Renal cortex interstitium (tissue), 11 donors: ENCODE measurements at regions not wholly inside any gene's neighbourhood (a gene's known extent, or its start where the extent isn't known, plus 50 kb on each side); places are given as distances from the start of the nearest gene placed in this dataset.
A peak's percentile ranks its signal among the peaks of the same experiment; 100 is the strongest.
"Not testable (repeated sequence)": the region's sequence is repeated elsewhere in the genome, so short reads cannot be mapped to it uniquely, and the experiment has no call there.

Experiments used
- DNase-seq, 11 donors: peaks; one replicate each; pipeline ENCODE4 v3.0.0-alpha.2; 2013; ENCODE audit warnings: low read depth in 9 of 11, low spot score in 4 of 11; ENCODE audit errors: extremely low read depth in 1 of 11

- DNase-seq: peak in 2 of 11 donors; percentile 18 to 45
These were observed 465.2 kb downstream of the USP25 start for GRCh38 chr21:16194788-16195537.

- peak in 1 of 11 donors; percentile 5 for DNase-seq
These were observed 465.7 kb downstream of the USP25 start for GRCh38 chr21:16195538-16195910.

- no peak for DNase-seq
These were observed 466.2 kb downstream of the USP25 start for GRCh38 chr21:16196001-16196400.

GRCh38 chr21:16198546-16198945 lies 468.8 kb downstream of the USP25 start:
- no peak for DNase-seq

GRCh38 chr21:16199539-16199938 lies 469.8 kb downstream of the USP25 start:
- no peak for DNase-seq

GRCh38 chr21:16201718-16202117 lies 471.9 kb downstream of the USP25 start:
- DNase-seq: no peak

GRCh38 chr21:16205527-16205926 lies 475.7 kb downstream of the USP25 start:
- DNase-seq: no peak

- no peak for DNase-seq
These were observed 481.8 kb downstream of the USP25 start for GRCh38 chr21:16211339-16212303.

- DNase-seq: no peak
These were observed 483.7 kb downstream of the USP25 start for GRCh38 chr21:16213518-16213917.

GRCh38 chr21:16215193-16215592 lies 485.4 kb downstream of the USP25 start:
- no peak for DNase-seq

- no peak for DNase-seq
These were observed 485.9 kb downstream of the USP25 start for GRCh38 chr21:16215663-16216183.

- peak in 3 of 11 donors; percentile 7 to 37 (median 21) for DNase-seq
These were observed 486.6 kb downstream of the USP25 start for GRCh38 chr21:16216288-16216962.

- DNase-seq: peak in 1 of 11 donors; percentile 8
These were observed 489.0 kb downstream of the USP25 start for GRCh38 chr21:16218682-16219343.

- DNase-seq: not testable (repeated sequence)
These were observed 495.0 kb downstream of the USP25 start for GRCh38 chr21:16224756-16225155.

- DNase-seq: no peak
These were observed 510.0 kb downstream of the USP25 start for GRCh38 chr21:16239659-16240265.

GRCh38 chr21:16241016-16241415 lies 511.2 kb downstream of the USP25 start:
- no peak for DNase-seq

- peak in 1 of 11 donors; percentile 2 for DNase-seq
These were observed 511.7 kb downstream of the USP25 start for GRCh38 chr21:16241479-16241963.

GRCh38 chr21:16243396-16243795 lies 513.6 kb downstream of the USP25 start:
- DNase-seq: peak in 4 of 11 donors; percentile 5 to 30 (median 20)
